HG02763 (cell line): ENCODE measurements at regions not wholly inside any gene's neighbourhood (a gene's known extent, or its start where the extent isn't known, plus 50 kb on each side); places are given as distances from the start of the nearest gene placed in this dataset.
"Not testable (repeated sequence)": the region's sequence is repeated elsewhere in the genome, so short reads cannot be mapped to it uniquely, and the experiment has no call there.

Experiments used
- ATAC-seq: cut with Tn5 transposase; IDR thresholded peaks from one replicate; pipeline ENCODE4 v1.9.1; 2021; ENCODE audit warnings: mild to moderate bottlenecking, moderate library complexity; ENCODE audit not compliant: unreplicated experiment

- ATAC-seq: no peak
Observed at GRCh38 chr5:27093279-27093678, 54.9 kb upstream of the CDH9 start.

DNA sequence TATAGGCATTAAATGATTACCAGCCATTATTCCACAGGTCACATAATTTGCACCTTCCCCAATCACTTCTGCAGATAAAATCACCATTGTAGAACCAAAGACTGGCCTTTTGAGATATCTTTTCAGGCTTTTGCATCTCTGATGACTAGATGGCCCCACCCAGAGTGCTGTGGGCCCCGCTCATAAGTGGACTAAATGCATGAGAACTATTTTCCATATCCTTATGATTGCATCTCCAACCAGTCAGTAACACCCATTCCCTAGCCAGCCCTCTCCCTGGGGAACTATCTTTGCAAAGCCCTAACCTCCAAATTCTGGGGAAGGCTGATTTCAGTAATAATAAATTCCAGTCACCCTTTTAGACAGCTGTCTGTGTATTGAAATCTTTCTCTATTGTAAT lies 53.5 kb upstream of the CDH9 start:
- no peak for ATAC-seq

DNA sequence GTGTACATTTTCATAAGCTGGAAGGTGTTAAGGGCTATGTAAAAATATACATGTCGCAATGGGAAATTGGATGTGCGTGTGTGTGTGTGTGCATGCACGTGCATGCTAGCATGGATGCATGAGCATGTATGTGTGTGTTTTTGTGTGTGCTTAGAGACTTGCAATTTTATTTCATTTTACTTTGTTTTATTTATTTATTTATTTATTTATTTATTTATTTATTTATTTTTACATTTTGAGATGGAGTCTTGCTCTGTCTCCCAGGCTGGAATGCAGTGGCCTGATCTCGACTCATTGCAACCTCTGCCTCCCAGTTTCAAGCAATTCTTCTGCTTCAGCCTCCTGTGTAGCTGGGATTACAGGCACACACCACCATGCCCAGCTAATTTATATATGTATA lies 50.4 kb upstream of the CDH9 start:
- not testable (repeated sequence) for ATAC-seq
